ENCODE measurements at regions not wholly inside any gene's neighbourhood (a gene's known extent, or its start where the extent isn't known, plus 50 kb on each side); places are given as distances from the start of the nearest gene placed in this dataset.

- TF ChIP-seq CTCF (IDR thresholded peaks at IDR 0.05; ENCODE audit: borderline replicate concordance, extremely low read depth, low read length, poor library complexity, severe bottlenecking) (no peak), EZH2 (IDR thresholded peaks at IDR 0.05; ENCODE audit: borderline replicate concordance, low read depth, low read length, severe bottlenecking) (no peak)
Measured at GRCh38 chr7:73931502-73931901, 70.5 kb downstream of the TMEM270 start.

All from DND-41 (cell line).